ENCODE measurements at regions not wholly inside any gene's neighbourhood (a gene's known extent, or its start where the extent isn't known, plus 50 kb on each side); places are given as distances from the start of the nearest gene placed in this dataset.

GRCh38 chr12:90883456-90883855, 71.5 kb downstream of the CCER1 start:
- ChIA-PET SMC1A (ENCODE audit: uncharacterized antibody, unreplicated experiment) (no interaction called here), POLR2A (no interaction called here), RAD21 (ENCODE audit: unreplicated experiment) (no interaction called here), CTCF (no interaction called here)
- H3K27me3 ChIP-seq (replicated peaks in 1 of 2; ENCODE audit: control insufficient read depth in 2 of 2, insufficient read depth in 2 of 2, low read length in 1 of 2): no peaks in the 10 kb centered on the region
- H3K4me2 ChIP-seq (ENCODE audit: control insufficient read depth, insufficient read depth): no peak overlapping the region
- H2AFZ ChIP-seq (ENCODE audit: control insufficient read depth, low read depth, low read length): no peak overlapping the region
- H3K79me2 ChIP-seq (ENCODE audit: control insufficient read depth, insufficient read depth, low read length): no peaks in the 10 kb centered on the region
- no peaks in the 10 kb centered on the region for H3K36me3 ChIP-seq (ENCODE audit: control insufficient read depth in 2 of 2, insufficient read depth in 2 of 2, low read length in 1 of 2)
- ATAC-seq (no peak), FAIRE-seq (no peak), DNase-seq (ENCODE audit: low read depth, low spot score) (no peak)
- 63% methylated on average over 4 of the region's 4 CpGs for WGBS (ENCODE audit: insufficient coverage, insufficient replicate concordance, low lambda C conversion rate, missing lambda C conversion rate)
- no peak overlapping the region for H3K4me3 ChIP-seq
- H4K20me1 ChIP-seq (ENCODE audit: control insufficient read depth, insufficient read depth): no peaks in the 10 kb centered on the region
- in situ Hi-C loops (cut with MboI): no loop called here
- no peaks in the 10 kb centered on the region for H3K9me3 ChIP-seq (replicated peaks; ENCODE audit: control insufficient read depth, insufficient read depth, low read length)
- no peak overlapping the region for H3K9ac ChIP-seq (ENCODE audit: control insufficient read depth, insufficient read depth, low read length)
- no peaks in the 10 kb centered on the region for H3K4me1 ChIP-seq (ENCODE audit: control insufficient read depth, insufficient read depth, low read length)
- H3K27ac ChIP-seq (ENCODE audit: control insufficient read depth, insufficient read depth): no peak overlapping the region
- TF ChIP-seq CHD2 (IDR thresholded peaks at IDR 0.05; ENCODE audit: borderline replicate concordance, low read depth, low read length) (no peak), FOS (IDR thresholded peaks at IDR 0.05; ENCODE audit: borderline replicate concordance, extremely low read depth, insufficient read length) (no peak), TCF12 (IDR thresholded peaks at IDR 0.05; ENCODE audit: low read depth, low read length) (no peak), ASH2L (IDR thresholded peaks at IDR 0.05; ENCODE audit: borderline replicate concordance, low read depth) (no peak), ATF3 (IDR thresholded peaks at IDR 0.05; ENCODE audit: borderline replicate concordance, extremely low read depth, low read depth, low read length) (no peak), ATF2 (IDR thresholded peaks at IDR 0.05; ENCODE audit: low read length) (no peak), NKRF (conservative IDR thresholded peaks at IDR 0.05) (no peak), HDAC6 (IDR thresholded peaks at IDR 0.05; ENCODE audit: unreplicated experiment) (no peak), RB1 (IDR thresholded peaks at IDR 0.05; ENCODE audit: borderline replicate concordance) (no peak), IKZF1 (conservative IDR thresholded peaks at IDR 0.05) (no peak), IRF4 (IDR thresholded peaks at IDR 0.05; ENCODE audit: low read depth, low read length) (no peak), MXI1 (IDR thresholded peaks at IDR 0.05; ENCODE audit: low read depth, low read length) (no peak)
- intact Hi-C loops (cut with micrococcal nuclease; ENCODE audit: unreplicated experiment): no loop called here
- no TSS peak for BruUV-seq (replicated peaks)

All from GM12878 (cell line).